ENCODE measurements at regions not wholly inside any gene's neighbourhood (a gene's known extent, or its start where the extent isn't known, plus 50 kb on each side); places are given as distances from the start of the nearest gene placed in this dataset.

- Mint-ChIP-seq H3K36me3 (ENCODE audit: low read depth) (no peaks in the 10 kb centered on the region), H3K27me3 (no peaks in the 10 kb centered on the region), H3K9me3 (no peaks in the 10 kb centered on the region), H3K4me1 (ENCODE audit: low read depth) (no peaks in the 10 kb centered on the region), H3K27ac (no peak overlapping the region), H3K4me3 (no peak overlapping the region)
- ChIA-PET POLR2A (no interaction called here), CTCF (interaction anchor here (1.3 kb wide), 1 partner anchor 50 kb away, joined by 3 read pairs; no protein-coding TSS in a partner anchor)
- intact Hi-C loops (cut with micrococcal nuclease) = no loop called here
- DNase-seq (no peak), ATAC-seq (no peak)
- TF ChIP-seq, protein P1, sequence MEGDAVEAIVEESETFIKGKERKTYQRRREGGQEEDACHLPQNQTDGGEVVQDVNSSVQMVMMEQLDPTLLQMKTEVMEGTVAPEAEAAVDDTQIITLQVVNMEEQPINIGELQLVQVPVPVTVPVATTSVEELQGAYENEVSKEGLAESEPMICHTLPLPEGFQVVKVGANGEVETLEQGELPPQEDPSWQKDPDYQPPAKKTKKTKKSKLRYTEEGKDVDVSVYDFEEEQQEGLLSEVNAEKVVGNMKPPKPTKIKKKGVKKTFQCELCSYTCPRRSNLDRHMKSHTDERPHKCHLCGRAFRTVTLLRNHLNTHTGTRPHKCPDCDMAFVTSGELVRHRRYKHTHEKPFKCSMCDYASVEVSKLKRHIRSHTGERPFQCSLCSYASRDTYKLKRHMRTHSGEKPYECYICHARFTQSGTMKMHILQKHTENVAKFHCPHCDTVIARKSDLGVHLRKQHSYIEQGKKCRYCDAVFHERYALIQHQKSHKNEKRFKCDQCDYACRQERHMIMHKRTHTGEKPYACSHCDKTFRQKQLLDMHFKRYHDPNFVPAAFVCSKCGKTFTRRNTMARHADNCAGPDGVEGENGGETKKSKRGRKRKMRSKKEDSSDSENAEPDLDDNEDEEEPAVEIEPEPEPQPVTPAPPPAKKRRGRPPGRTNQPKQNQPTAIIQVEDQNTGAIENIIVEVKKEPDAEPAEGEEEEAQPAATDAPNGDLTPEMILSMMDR (IDR thresholded peaks at IDR 0.05) = no peak
Measured at GRCh38 chrX:97740044-97740443, 856.3 kb downstream of the RPA4 start.

DNA sequence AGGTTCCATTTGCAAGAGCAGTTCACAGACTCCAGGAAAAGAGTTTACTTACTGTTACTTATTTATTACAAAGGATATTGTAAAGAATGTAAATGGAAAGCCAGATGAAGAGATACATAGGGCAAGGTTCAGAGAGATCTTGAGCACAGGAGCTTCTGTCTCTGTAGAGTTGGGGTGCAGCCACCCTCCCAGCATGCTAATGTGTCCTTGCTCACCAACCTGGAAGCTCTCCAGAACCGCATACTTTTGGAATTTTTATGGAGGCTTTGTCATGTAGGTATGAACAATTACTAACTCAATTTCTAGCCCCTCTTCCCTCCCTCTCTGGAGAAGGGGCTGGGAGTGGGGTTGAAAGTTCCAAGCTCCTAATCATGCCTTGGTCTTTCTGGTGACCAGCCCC lies 857.2 kb downstream of the RPA4 start:
- intact Hi-C loops (cut with micrococcal nuclease) = no loop called here
- ChIA-PET CTCF (interaction anchor here (1.3 kb wide), 1 partner anchor 51 kb away, joined by 3 read pairs; no protein-coding TSS in a partner anchor), POLR2A (no interaction called here)
- ATAC-seq = no peak
- DNase-seq = no peak
- Mint-ChIP-seq H3K4me1 (ENCODE audit: low read depth) (no peaks in the 10 kb centered on the region), H3K4me3 (no peak overlapping the region), H3K9me3 (no peaks in the 10 kb centered on the region), H3K27me3 (no peaks in the 10 kb centered on the region), H3K36me3 (ENCODE audit: low read depth) (no peaks in the 10 kb centered on the region), H3K27ac (no peak overlapping the region)
- TF ChIP-seq, protein P1 (IDR thresholded peaks at IDR 0.05) = no peak

DNA sequence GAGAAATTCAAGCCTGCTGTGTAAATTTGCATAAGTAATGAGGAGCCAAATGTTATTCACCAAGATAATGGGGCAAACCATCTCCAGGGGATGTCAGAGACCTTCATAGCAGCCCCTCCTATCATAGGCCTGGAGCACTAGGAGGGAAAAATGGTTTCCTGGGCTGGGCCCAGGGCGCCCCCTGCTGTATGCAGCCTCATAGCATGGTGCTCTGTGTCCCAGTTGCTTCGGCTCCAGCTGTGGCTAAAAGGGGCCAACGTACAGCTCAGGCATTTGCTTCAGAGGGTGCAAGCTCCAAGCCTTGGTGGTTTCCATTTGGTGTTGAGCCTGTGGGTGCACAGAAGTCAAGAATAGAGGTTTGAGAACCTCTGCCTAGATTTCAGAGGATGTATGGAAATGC lies 859.3 kb downstream of the RPA4 start:
- intact Hi-C loops (cut with micrococcal nuclease) = no loop called here
- Mint-ChIP-seq H3K4me1 (ENCODE audit: low read depth) (no peaks in the 10 kb centered on the region), H3K36me3 (ENCODE audit: low read depth) (no peaks in the 10 kb centered on the region), H3K4me3 (no peak overlapping the region), H3K9me3 (no peaks in the 10 kb centered on the region), H3K27ac (no peak overlapping the region), H3K27me3 (no peaks in the 10 kb centered on the region)
- peak; percentile 31 for DNase-seq
- no peak for ATAC-seq
- TF ChIP-seq, protein P1 (IDR thresholded peaks at IDR 0.05) = no peak
- ChIA-PET POLR2A (interaction anchor here (0.6 kb wide), 1 partner anchor 486 kb away, joined by 3 read pairs; no protein-coding TSS in a partner anchor), CTCF (interaction anchor here (0.6 kb wide), 1 partner anchor 971 kb away, joined by 3 read pairs; no protein-coding TSS in a partner anchor)

DNA sequence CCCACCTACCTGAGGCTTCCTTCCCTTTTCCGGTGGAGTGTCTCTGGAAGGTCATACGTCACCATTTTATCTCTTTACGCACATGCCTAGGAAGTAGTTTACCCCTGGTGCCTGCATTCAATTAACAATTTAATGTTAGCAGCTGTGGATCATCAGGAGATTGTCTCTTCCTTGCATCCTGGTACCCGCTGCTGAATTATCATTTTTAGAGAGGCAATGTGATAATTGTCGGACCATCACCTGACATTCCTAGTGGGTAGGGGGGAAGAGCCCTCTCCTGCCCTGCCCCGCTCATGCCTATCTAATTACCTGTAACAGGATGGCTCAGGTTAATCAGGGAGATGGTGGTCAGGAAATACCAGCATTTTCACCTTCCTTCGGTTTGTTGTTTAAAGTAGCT lies 863.6 kb downstream of the RPA4 start:
- H3K27ac Mint-ChIP-seq = no peak overlapping the region
- H3K4me3 Mint-ChIP-seq = no peak overlapping the region
- ChIA-PET CTCF (no interaction called here), POLR2A (no interaction called here)
- H3K27me3 Mint-ChIP-seq = no peaks in the 10 kb centered on the region
- TF ChIP-seq, protein P1 (IDR thresholded peaks at IDR 0.05) = no peak
- H3K4me1 Mint-ChIP-seq (ENCODE audit: low read depth) = no peaks in the 10 kb centered on the region
- no peaks in the 10 kb centered on the region for H3K36me3 Mint-ChIP-seq (ENCODE audit: low read depth)
- intact Hi-C loops (cut with micrococcal nuclease) = no loop called here
- DNase-seq (no peak), ATAC-seq (no peak)
- H3K9me3 Mint-ChIP-seq = no peaks in the 10 kb centered on the region

- no peaks in the 10 kb centered on the region for H3K4me1 Mint-ChIP-seq (ENCODE audit: low read depth)
- H3K36me3 Mint-ChIP-seq (ENCODE audit: low read depth) = no peaks in the 10 kb centered on the region
- no peaks in the 10 kb centered on the region for H3K27me3 Mint-ChIP-seq
- ChIA-PET CTCF (no interaction called here), POLR2A (no interaction called here)
- intact Hi-C loops (cut with micrococcal nuclease) = no loop called here
- TF ChIP-seq, protein P1 (IDR thresholded peaks at IDR 0.05) = no peak
- ATAC-seq (no peak), DNase-seq (no peak)
- no peaks in the 10 kb centered on the region for H3K9me3 Mint-ChIP-seq
- no peak overlapping the region for H3K4me3 Mint-ChIP-seq
- no peak overlapping the region for H3K27ac Mint-ChIP-seq
Measured at GRCh38 chrX:97751016-97751415, 867.3 kb downstream of the RPA4 start.

Data from activated CD8-positive, alpha-beta T cell treated with anti-CD3 and anti-CD28 coated beads for 36 hours (primary cell).